Stimulated activated CD8-positive, alpha-beta memory T cell treated with anti-CD3 and anti-CD28 coated beads, Interleukin-15, amount 100 ng/mL, for 1 hour (primary cell): ENCODE measurements at regions not wholly inside any gene's neighbourhood (a gene's known extent, or its start where the extent isn't known, plus 50 kb on each side); places are given as distances from the start of the nearest gene placed in this dataset.

Experiments
- DNase-seq: peaks from one replicate; pipeline ENCODE4 v3.0.0-alpha.2; 2020; ENCODE audit warnings: low read depth

- DNase-seq = no peak
These were observed 270.2 kb upstream of the BRINP1 start for GRCh38 chr9:119639287-119639955.

- DNase-seq = no peak
These were observed 264.8 kb upstream of the BRINP1 start for GRCh38 chr9:119634006-119634405.

GRCh38 chr9:119611565-119611964, 242.3 kb upstream of the BRINP1 start:
- no peak for DNase-seq

GRCh38 chr9:119609277-119609971, 240.2 kb upstream of the BRINP1 start:
- DNase-seq = no peak

GRCh38 chr9:119601632-119602031, 232.4 kb upstream of the BRINP1 start:
- DNase-seq = no peak

- no peak for DNase-seq
These were observed 228.3 kb upstream of the BRINP1 start for GRCh38 chr9:119597499-119597898.

GRCh38 chr9:119596703-119597102, 227.5 kb upstream of the BRINP1 start:
- no peak for DNase-seq

- no peak for DNase-seq
These were observed 219.9 kb upstream of the BRINP1 start for GRCh38 chr9:119588874-119589744.

- DNase-seq = no peak
These were observed 208.6 kb upstream of the BRINP1 start for GRCh38 chr9:119577881-119578280.

- DNase-seq = no peak
These were observed 190.8 kb upstream of the BRINP1 start for GRCh38 chr9:119559986-119560385.

DNA sequence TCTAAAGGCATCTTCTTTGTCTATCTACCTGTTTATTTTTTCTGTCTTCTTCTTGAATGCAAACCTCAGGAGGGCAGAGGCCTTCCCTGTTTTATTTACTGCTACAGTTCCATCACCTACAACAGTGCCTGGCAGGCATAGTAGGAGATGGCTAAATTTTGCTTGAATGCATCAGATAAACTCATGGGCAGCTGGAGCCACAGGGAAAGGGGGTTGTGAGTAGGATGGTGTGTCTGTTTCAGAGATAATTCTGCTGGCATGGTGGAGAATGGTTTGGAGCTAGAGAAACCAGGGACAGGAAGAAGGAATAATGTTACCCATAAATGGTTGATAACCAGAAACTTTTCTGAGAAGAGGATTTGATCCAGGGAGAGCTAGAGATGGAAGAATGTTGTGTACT, 189.8 kb upstream of the BRINP1 start:
- no peak for DNase-seq

DNA sequence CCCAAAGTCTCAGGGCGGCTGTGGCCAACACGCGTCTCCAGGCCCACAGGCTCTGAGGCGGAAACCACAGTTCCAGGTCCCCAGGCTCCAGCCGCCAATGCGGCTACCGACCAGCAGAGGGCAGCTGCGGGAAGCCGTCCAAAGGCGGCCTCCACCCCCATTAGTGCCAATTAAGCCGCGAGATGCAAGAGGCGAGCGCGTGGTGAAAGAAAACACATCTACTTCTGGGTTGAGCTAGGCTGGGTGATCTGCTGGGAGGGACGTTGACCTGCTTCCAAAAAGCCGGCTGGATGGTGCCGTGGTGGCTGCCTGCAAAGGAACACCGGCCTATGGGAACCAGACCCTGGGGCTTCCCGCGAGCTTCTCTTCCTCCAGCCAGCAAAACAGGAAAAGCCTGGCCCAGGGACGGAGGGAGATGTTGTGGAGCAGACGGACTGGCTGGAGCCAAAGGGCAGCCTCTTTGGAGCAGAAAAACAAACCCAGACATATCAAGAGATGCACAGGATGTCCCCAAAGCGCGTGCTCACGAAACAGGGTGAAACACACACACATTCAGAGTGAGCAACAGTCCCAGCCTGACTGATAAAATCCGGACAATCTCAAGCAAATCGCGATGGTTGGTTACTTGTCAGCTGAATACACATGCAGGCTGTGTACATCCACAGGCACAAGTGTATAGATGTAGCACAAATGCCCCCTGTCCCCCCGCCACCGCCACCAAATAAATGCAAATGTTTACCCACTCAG, 187.1 kb upstream of the BRINP1 start:
- no peak for DNase-seq

GRCh38 chr9:119544492-119544891, 175.3 kb upstream of the BRINP1 start:
- DNase-seq = no peak

DNA sequence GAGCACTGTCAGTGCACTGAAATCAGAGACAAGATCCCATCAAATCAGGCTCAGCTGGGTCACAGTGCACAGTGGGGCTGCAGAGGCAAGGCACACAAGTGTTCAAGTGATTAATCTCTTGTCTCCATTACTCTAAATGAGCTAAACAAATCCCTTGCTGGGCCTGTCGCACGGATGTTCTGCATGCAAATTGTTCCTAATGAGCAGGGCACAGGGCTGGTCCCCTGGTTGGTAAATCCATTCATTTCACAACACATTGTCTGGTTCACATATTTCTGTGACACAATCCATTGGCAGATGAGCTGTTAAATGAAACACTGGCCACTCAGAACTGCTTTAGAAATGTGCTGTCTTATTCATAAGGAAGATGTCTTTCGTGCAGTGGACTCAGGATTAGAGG, 167.9 kb upstream of the BRINP1 start:
- DNase-seq = no peak

GRCh38 chr9:119533504-119533903, 164.3 kb upstream of the BRINP1 start:
- no peak for DNase-seq

DNA sequence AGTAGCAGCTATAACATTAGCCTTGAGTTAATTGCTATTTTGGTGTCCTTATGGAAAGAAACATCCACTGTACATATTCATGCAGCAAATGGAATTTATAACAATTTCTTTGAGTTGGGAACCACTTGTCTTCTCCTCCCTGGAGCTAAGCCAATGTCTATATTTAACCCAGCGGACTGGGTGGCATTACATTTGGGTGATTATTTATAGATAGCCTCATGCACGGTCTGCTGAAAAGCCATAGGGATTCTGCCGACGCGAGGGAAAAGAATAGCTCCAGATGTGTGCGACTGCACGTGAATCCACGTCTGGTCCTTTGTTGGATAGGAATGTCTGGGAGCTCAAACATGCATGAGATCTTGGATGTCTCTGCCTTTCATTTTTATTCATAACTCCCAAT, 157.5 kb upstream of the BRINP1 start:
- DNase-seq = no peak

GRCh38 chr9:119523508-119523907, 154.3 kb upstream of the BRINP1 start:
- DNase-seq = no peak

DNA sequence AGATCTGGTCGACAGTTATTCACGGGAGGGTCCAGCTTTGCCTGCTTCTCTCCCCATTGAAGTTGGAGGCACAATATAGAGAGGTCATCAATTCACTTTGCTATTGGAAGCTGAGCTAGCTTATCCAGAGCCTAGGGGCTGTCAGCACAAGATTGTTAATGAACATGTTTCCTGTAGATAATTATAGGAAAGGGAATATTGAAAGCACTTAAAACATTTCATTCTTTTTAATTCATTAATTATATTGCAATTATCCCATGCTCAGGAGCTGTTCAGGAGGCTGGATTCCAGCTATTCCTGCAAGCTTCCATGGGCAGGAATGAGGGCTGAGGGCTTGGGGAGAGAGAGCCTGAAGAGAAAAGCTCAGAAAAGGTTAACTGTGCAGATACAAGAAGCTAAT, 153.1 kb upstream of the BRINP1 start:
- no peak for DNase-seq

GRCh38 chr9:119509291-119509905, 140.2 kb upstream of the BRINP1 start:
- no peak for DNase-seq

GRCh38 chr9:119501374-119501773, 132.1 kb upstream of the BRINP1 start:
- no peak for DNase-seq

DNA sequence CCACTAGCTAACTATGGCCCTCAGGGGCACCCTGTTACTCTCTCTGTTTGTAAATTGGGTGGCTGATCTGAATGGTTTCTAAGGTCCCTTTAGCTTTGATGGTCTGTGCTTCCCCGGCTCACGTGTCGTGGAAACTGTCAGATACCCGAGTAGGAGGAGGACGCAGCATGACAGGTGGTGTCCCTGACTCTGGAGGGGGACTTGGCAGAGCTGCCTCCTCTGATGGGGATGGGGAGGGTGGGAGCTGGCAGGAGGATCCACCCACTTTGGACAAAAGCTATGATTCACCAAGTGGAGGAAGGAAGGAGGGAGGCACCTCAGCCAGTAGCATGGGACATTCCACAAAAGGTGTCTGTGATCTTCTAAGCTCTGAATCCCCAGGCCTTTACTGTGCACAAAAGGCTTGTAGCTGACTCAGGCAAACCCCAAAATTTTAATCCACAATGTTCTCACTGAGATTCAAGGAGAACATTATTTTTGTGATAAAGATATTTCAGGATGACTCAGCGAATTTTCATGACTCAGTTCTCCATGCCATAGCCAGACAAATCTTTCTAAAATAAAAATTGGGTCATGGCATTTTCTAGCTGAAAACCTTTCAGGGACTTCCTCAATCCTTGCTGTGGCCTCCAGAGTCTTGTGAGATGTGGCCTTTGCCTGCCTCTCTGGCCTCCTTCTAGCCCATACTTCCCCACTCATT, 131.0 kb upstream of the BRINP1 start:
- no peak for DNase-seq
